ENCODE measurements at regions not wholly inside any gene's neighbourhood (a gene's known extent, or its start where the extent isn't known, plus 50 kb on each side); places are given as distances from the start of the nearest gene placed in this dataset.
"Not testable (repeated sequence)": the region's sequence is repeated elsewhere in the genome, so short reads cannot be mapped to it uniquely, and the experiment has no call there.

- no peak for DNase-seq
- H3K4me3 Mint-ChIP-seq = no peak overlapping the region
- no peaks in the 10 kb centered on the region for H3K36me3 Mint-ChIP-seq (ENCODE audit: low read depth)
- no peak overlapping the region for H3K27ac Mint-ChIP-seq
- intact Hi-C loops (cut with micrococcal nuclease) = no loop called here
- no peaks in the 10 kb centered on the region for H3K27me3 Mint-ChIP-seq
- no peaks in the 10 kb centered on the region for H3K4me1 Mint-ChIP-seq
- no peaks in the 10 kb centered on the region for H3K9me3 Mint-ChIP-seq
These were observed 317.4 kb upstream of the KCNH7 start for GRCh38 chr2:163155925-163156324.

- Mint-ChIP-seq H3K36me3 (ENCODE audit: low read depth) (no peaks in the 10 kb centered on the region), H3K27me3 (no peaks in the 10 kb centered on the region), H3K4me3 (no peak overlapping the region), H3K4me1 (no peaks in the 10 kb centered on the region), H3K9me3 (no peaks in the 10 kb centered on the region), H3K27ac (no peak overlapping the region)
- intact Hi-C loops (cut with micrococcal nuclease) = no loop called here
- no peak for DNase-seq
These were observed 316.8 kb upstream of the KCNH7 start for GRCh38 chr2:163155279-163155883.

GRCh38 chr2:163142618-163143017 is 304.1 kb upstream of the KCNH7 start:
- intact Hi-C loops (cut with micrococcal nuclease) = no loop called here
- DNase-seq = no peak
- H3K36me3 Mint-ChIP-seq (ENCODE audit: low read depth) = no peaks in the 10 kb centered on the region
- H3K27me3 Mint-ChIP-seq = no peaks in the 10 kb centered on the region
- no peaks in the 10 kb centered on the region for H3K4me1 Mint-ChIP-seq
- no peak overlapping the region for H3K4me3 Mint-ChIP-seq
- H3K9me3 Mint-ChIP-seq = peaks cover 7% of the 10 kb centered on the region
- no peak overlapping the region for H3K27ac Mint-ChIP-seq

GRCh38 chr2:163138947-163139346 is 300.4 kb upstream of the KCNH7 start:
- Mint-ChIP-seq H3K4me1 (no peaks in the 10 kb centered on the region), H3K27me3 (no peaks in the 10 kb centered on the region), H3K36me3 (ENCODE audit: low read depth) (no peaks in the 10 kb centered on the region), H3K4me3 (no peak overlapping the region), H3K9me3 (no peaks in the 10 kb centered on the region), H3K27ac (no peak overlapping the region)
- no peak for DNase-seq
- intact Hi-C loops (cut with micrococcal nuclease) = loop anchor here (10.0 kb wide), 1 partner anchor 244 kb away; no protein-coding TSS in a partner anchor

- no peak for DNase-seq
- Mint-ChIP-seq H3K9me3 (no peaks in the 10 kb centered on the region), H3K27ac (no peak overlapping the region), H3K4me1 (no peaks in the 10 kb centered on the region), H3K36me3 (ENCODE audit: low read depth) (no peaks in the 10 kb centered on the region), H3K4me3 (no peak overlapping the region), H3K27me3 (no peaks in the 10 kb centered on the region)
- intact Hi-C loops (cut with micrococcal nuclease) = loop anchor here (10.0 kb wide), 1 partner anchor 240 kb away; no protein-coding TSS in a partner anchor
These were observed 296.7 kb upstream of the KCNH7 start for GRCh38 chr2:163135256-163135655.

- no peak overlapping the region for H3K4me3 Mint-ChIP-seq
- DNase-seq = no peak
- intact Hi-C loops (cut with micrococcal nuclease) = loop anchor here (10.0 kb wide), 1 partner anchor 239 kb away; no protein-coding TSS in a partner anchor
- H3K36me3 Mint-ChIP-seq (ENCODE audit: low read depth) = no peaks in the 10 kb centered on the region
- no peaks in the 10 kb centered on the region for H3K9me3 Mint-ChIP-seq
- H3K27ac Mint-ChIP-seq = no peak overlapping the region
- H3K27me3 Mint-ChIP-seq = no peaks in the 10 kb centered on the region
- H3K4me1 Mint-ChIP-seq = no peaks in the 10 kb centered on the region
These were observed 295.0 kb upstream of the KCNH7 start for GRCh38 chr2:163133602-163134001.

GRCh38 chr2:163132850-163133249 is 294.3 kb upstream of the KCNH7 start:
- no peaks in the 10 kb centered on the region for H3K36me3 Mint-ChIP-seq (ENCODE audit: low read depth)
- H3K9me3 Mint-ChIP-seq = no peaks in the 10 kb centered on the region
- no peaks in the 10 kb centered on the region for H3K27me3 Mint-ChIP-seq
- H3K4me3 Mint-ChIP-seq = no peak overlapping the region
- H3K27ac Mint-ChIP-seq = no peak overlapping the region
- H3K4me1 Mint-ChIP-seq = no peaks in the 10 kb centered on the region
- no peak for DNase-seq
- intact Hi-C loops (cut with micrococcal nuclease) = loop anchor here (10.0 kb wide), 1 partner anchor 238 kb away; no protein-coding TSS in a partner anchor

- DNase-seq = not testable (repeated sequence)
These were observed 293.6 kb upstream of the KCNH7 start for GRCh38 chr2:163132207-163132606.

GRCh38 chr2:163123526-163123925 is 285.0 kb upstream of the KCNH7 start:
- intact Hi-C loops (cut with micrococcal nuclease) = no loop called here
- Mint-ChIP-seq H3K4me1 (no peaks in the 10 kb centered on the region), H3K27me3 (no peaks in the 10 kb centered on the region), H3K4me3 (no peak overlapping the region), H3K27ac (no peak overlapping the region), H3K9me3 (no peaks in the 10 kb centered on the region), H3K36me3 (ENCODE audit: low read depth) (no peaks in the 10 kb centered on the region)
- no peak for DNase-seq

More at GRCh38 chr2:163132207-163132606, 293.6 kb upstream of the KCNH7 start:
- not testable (repeated sequence) for H3K4me3 Mint-ChIP-seq; H3K4me1 Mint-ChIP-seq; H3K27me3 Mint-ChIP-seq; H3K9me3 Mint-ChIP-seq; H3K27ac Mint-ChIP-seq; H3K36me3 Mint-ChIP-seq (ENCODE audit: low read depth)
- intact Hi-C loops (cut with micrococcal nuclease) = loop anchor here (10.0 kb wide), 1 partner anchor 237 kb away; no protein-coding TSS in a partner anchor

- H3K27me3 Mint-ChIP-seq = no peaks in the 10 kb centered on the region
- no peak overlapping the region for H3K4me3 Mint-ChIP-seq
- H3K27ac Mint-ChIP-seq = no peak overlapping the region
- no peaks in the 10 kb centered on the region for H3K4me1 Mint-ChIP-seq
- DNase-seq = no peak
- no peaks in the 10 kb centered on the region for H3K9me3 Mint-ChIP-seq
- no peaks in the 10 kb centered on the region for H3K36me3 Mint-ChIP-seq (ENCODE audit: low read depth)
- intact Hi-C loops (cut with micrococcal nuclease) = no loop called here
These were observed 283.7 kb upstream of the KCNH7 start for GRCh38 chr2:163122257-163122656.

GRCh38 chr2:163121483-163121882 is 282.9 kb upstream of the KCNH7 start:
- H3K4me1 Mint-ChIP-seq = no peaks in the 10 kb centered on the region
- no peak for DNase-seq
- H3K9me3 Mint-ChIP-seq = no peaks in the 10 kb centered on the region
- H3K27me3 Mint-ChIP-seq = no peaks in the 10 kb centered on the region
- no peak overlapping the region for H3K27ac Mint-ChIP-seq
- H3K4me3 Mint-ChIP-seq = no peak overlapping the region
- intact Hi-C loops (cut with micrococcal nuclease) = no loop called here
- H3K36me3 Mint-ChIP-seq (ENCODE audit: low read depth) = no peaks in the 10 kb centered on the region

- no peaks in the 10 kb centered on the region for H3K36me3 Mint-ChIP-seq (ENCODE audit: low read depth)
- no peak overlapping the region for H3K4me3 Mint-ChIP-seq
- no peaks in the 10 kb centered on the region for H3K9me3 Mint-ChIP-seq
- no peaks in the 10 kb centered on the region for H3K27me3 Mint-ChIP-seq
- no peaks in the 10 kb centered on the region for H3K4me1 Mint-ChIP-seq
- no peak for DNase-seq
- no peak overlapping the region for H3K27ac Mint-ChIP-seq
- intact Hi-C loops (cut with micrococcal nuclease) = no loop called here
These were observed 281.4 kb upstream of the KCNH7 start for GRCh38 chr2:163119966-163120365.

- no peak for DNase-seq
- Mint-ChIP-seq H3K4me1 (no peaks in the 10 kb centered on the region), H3K27me3 (no peaks in the 10 kb centered on the region), H3K9me3 (no peaks in the 10 kb centered on the region), H3K36me3 (ENCODE audit: low read depth) (no peaks in the 10 kb centered on the region), H3K4me3 (no peak overlapping the region), H3K27ac (no peak overlapping the region)
- intact Hi-C loops (cut with micrococcal nuclease) = no loop called here
These were observed 248.4 kb upstream of the KCNH7 start for GRCh38 chr2:163086940-163087339.

- H3K36me3 Mint-ChIP-seq (ENCODE audit: low read depth); H3K9me3 Mint-ChIP-seq; H3K4me1 Mint-ChIP-seq; H3K27me3 Mint-ChIP-seq; H3K27ac Mint-ChIP-seq; intact Hi-C loops (cut with micrococcal nuclease); DNase-seq; H3K4me3 Mint-ChIP-seq: not testable (repeated sequence)
These were observed 246.9 kb upstream of the KCNH7 start for GRCh38 chr2:163085366-163086024.

- intact Hi-C loops (cut with micrococcal nuclease) = no loop called here
- Mint-ChIP-seq H3K4me1 (no peaks in the 10 kb centered on the region), H3K27me3 (no peaks in the 10 kb centered on the region), H3K36me3 (ENCODE audit: low read depth) (no peaks in the 10 kb centered on the region), H3K9me3 (no peaks in the 10 kb centered on the region), H3K4me3 (no peak overlapping the region), H3K27ac (no peak overlapping the region)
- DNase-seq = no peak
These were observed 243.2 kb upstream of the KCNH7 start for GRCh38 chr2:163081754-163082153.
